GM19395 (cell line): ENCODE measurements at regions not wholly inside any gene's neighbourhood (a gene's known extent, or its start where the extent isn't known, plus 50 kb on each side); places are given as distances from the start of the nearest gene placed in this dataset.

Source experiments
- ATAC-seq: cut with Tn5 transposase; IDR thresholded peaks from one replicate; pipeline ENCODE4 v1.9.1; 2021; ENCODE audit warnings: mild to moderate bottlenecking, moderate library complexity; ENCODE audit not compliant: unreplicated experiment

DNA sequence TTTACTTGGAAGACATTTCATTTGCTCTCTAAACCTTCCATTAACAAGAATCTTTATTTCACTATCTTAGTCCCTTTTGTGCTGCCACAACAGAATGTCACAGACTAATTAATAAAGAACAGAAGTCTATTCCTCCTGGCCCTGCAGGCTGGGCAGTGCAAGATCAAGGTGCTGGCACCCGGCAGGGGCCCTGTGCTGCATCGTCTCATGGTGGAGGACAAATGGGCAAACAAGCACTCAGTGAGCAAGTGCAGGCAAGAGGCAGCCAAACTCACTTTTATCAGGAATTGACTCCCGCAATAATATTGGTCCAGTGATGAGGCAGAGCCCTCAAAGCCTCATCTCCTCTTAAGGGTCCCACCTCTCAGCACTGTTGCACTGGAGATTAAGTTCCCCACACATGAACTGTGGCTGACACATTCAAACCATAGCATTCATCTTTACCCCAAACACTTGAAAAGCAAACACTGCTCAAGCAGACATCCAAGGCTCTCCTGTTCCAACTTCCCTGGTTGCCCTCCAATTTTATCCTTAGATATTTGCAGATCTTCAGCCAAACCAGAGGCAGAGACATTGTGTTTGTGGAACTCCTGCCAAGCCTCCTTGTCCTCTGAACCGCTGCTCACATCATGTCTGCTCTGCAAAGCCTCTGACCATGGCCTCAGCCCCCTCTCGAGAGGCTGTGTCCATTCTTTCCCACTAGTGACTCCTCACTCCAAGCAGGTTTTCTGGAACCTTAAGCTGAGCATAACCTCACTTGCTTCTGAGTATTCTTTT lies 404.4 kb upstream of the SOX11 start:
- ATAC-seq = no peak

DNA sequence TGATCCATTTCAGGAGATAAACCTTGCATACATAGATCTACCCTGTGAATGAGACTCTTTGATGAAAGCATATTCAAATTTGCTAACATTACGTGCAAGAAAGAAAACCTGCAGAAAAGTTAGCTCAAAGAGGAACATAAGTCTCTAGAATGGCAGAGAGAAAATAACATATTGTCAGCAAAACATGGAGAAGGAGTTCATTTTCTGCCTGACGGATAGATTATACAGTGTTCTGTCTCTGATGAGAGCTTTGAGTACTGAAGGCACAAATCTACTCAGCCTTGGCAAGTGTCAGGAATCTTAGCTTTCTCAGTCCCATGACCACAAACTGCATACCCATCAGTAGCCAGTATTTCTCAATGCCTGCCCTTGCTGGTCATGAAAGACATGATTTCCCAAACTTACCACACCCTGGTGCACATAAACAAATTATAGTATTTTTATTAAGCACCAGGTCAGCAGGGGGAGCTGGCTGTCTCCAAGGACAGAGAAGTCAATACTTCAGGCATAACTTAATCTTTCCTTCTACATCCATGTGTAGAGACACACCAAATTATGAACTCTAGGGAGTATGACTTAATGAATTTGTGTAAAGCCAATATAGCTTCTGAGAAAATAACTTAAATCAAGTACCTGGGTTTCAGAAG lies 401.2 kb upstream of the SOX11 start:
- ATAC-seq = no peak

DNA sequence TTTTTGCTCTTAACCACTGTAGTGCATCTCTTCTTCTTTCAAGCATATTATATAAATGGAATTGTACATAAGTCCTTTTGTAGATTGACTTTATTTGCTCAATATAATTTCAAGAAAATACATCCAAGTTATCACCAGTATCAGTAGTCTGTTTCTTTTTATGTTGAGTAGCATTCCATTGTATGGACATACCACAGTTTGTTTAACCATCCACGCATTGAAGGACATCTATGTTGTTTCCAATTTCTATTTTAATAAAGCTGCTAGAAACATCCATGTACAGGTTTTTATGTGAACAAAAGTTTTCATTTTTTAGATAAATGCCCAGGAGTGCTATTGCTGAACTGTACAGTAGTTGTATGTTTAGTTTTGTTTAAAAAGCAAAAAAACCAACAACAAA lies 387.5 kb upstream of the SOX11 start:
- no peak for ATAC-seq

DNA sequence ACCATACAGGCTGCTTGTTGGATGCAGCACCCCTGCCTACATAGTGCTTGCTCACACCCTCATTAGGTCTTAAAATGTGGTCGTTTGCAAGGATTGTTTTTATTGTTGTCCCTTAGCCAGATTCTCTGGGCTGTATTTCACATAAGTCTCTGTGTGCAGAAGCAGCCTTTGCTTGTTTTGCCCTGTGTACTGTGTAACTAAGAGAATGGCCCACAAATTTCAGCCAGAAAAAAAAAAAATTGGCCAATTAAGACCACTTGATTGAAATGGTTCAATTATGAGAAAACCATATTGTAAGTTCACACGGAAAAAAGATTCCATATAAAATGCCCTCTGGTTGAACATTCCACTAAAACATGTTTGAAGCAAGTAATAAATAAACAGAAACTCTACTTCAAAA lies 377.1 kb upstream of the SOX11 start:
- no peak for ATAC-seq

DNA sequence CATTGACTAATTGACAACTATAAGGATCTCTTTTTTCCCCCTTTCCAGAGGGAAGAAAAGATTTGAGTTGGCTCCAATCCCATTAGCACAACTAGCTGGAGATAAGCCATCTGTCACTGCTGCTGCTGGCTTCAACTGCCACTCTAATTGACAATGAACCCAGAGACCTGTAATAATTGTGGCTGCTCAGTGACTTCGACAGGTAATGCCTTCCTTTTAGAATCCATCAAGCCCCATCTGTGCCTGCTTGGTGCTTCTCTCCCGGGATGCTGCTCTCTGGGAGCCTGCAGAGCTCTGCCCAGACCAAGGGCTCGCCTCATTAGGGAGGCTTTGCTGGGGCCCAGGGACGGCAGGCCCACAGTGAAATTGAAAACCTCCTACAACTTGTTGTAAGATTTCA lies 376.7 kb upstream of the SOX11 start:
- ATAC-seq = no peak

DNA sequence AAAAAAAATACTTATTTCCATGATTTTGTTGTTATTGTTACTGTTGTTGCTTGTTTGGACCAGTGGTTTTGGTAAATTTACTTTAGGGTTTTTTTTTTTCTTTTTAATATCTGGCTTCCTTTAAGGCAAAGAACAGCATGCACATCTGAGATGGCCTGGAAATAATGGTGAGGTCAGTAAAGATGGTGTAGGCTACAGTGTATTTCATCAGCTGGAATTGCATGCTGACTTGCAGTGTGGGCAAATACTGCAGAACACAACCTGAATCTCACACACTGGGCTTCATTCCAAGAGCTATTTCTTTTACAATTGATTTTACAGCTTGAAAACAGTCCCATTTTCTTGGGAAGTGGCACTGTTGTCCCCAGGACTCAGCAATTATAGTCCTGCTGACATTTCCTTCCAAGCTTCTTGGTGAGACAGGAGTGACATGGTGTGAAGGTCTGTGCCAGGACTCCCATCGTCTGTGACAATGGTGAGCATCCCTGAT lies 376.1 kb upstream of the SOX11 start:
- ATAC-seq = no peak

DNA sequence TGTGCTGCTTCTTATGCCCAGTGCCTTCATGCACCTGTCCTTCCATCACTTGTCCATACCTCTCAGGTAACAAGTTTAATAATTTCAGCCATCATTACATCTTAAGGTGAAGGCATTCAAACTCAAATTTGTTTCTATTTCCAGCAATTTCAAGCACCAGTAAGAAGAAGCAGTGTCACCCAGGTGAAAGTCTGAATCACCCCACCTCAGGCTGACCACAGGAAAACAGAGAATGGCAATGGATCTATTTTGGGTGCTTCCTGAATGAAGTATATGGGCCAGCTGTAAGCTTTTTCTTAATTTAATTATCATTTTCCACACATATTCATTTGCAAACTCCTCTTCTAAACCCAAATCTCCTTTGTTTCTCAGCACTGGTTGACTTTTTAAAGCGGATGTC lies 372.7 kb upstream of the SOX11 start:
- no peak for ATAC-seq

DNA sequence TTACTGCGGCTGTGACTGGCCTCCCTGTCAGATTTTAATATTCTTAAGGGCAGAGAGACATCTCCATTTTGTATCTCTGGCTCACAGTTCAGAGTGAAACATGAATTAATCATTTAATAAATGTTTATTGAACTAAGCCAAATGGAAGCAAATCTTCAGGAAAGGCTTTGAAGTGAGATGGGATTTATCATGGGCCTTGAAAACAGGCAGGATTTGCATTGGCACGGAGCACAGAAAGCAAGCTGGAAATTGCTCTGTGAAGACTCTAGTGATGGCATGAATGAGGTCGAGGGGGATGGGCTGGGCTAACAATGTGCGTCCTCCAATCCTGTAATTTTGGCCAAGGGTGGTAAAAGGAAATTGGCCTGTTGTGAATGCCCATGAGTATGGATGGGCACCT lies 369.8 kb upstream of the SOX11 start:
- ATAC-seq = no peak

DNA sequence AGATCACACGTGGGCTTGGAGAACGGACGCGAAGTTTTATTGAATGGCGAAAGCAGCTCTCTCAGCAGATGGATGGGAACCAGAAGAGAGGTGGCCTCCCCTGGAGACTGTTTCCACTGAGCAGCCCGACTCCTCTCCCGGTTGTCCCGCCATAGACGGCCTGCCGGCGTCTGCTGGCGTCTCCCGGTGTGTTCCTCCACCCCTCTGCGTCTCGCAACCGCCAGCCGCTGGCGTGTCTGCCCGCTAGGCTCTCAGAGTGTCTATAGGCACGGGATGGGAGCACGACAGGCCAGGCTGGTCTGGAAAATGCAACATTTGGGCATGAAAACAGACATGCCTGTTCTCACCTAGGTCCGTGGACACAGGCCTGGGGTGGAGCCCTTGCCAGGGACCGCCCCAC lies 366.7 kb upstream of the SOX11 start:
- ATAC-seq = no peak

DNA sequence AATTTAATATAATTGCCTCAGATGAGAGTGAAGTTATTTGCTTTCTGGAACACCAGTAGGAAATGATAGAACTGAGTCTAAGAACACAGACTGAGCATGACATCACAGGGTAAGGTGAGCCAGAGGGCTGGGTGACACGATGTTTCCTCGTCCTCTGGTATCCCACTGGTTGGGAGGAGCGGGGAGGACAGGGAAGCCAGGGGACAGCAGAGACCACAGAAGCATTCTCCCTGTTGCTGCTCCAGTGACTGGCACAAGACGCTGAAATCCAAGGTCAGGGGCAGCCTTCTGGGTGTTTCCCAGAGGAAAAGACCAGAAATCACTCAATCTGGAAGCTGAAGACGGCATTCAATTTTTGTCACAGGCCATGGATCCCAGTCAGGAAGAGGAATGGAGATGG lies 363.4 kb upstream of the SOX11 start:
- ATAC-seq = no peak

DNA sequence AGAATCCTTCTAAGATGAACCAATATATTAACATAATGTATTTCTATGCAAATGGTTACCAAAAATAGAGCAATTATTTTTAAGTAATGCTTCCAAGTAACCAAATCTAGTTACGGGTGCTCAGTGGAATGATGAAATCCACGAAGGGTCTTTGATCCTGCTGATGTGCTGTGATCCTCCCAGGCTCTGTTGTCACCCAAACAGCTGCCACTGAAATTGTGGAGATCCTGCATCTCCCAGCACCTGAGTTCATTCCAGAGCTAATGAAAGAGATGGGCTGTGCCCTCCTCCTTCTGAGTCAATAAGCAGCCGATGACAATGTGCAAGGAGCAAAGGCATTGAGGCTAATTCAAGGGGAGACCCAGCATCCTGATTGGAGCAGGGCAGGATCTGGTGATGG lies 362.4 kb upstream of the SOX11 start:
- no peak for ATAC-seq

DNA sequence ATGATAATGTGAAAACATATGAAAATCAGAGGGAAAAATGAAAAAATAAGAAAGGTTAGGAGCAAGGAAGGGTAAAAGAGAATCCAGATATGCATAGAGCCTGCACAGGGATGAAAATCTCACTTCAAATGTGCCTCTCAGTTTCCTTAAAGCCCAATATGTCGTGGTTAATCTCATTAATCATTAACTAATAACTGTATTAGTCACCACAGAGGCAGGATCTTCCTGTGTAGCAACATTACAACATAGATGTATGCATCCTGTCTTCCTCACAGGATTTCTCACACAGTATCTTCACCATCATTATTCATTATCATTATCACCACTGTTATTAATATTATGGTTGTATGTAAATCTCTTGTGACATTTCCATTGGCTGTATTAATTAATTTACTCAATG lies 361.2 kb upstream of the SOX11 start:
- no peak for ATAC-seq

DNA sequence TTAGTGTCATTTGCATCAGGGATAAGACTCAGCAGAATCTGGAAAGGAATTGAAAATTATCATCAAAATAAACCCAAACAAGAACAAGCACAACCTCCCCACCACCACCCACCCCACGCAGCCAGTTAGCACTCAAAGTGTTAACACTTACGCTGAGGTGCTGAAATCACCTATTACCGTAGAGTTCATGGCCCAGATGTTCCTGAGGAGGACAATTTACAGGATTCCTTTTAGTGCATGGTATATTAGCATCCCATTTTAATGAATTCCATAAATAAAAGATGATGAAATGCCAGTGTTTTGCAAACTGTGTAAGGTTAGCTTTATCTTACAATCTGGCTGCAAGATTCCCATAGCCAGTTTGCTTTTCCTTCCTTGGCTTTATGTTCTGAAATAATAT lies 359.3 kb upstream of the SOX11 start:
- ATAC-seq = no peak

DNA sequence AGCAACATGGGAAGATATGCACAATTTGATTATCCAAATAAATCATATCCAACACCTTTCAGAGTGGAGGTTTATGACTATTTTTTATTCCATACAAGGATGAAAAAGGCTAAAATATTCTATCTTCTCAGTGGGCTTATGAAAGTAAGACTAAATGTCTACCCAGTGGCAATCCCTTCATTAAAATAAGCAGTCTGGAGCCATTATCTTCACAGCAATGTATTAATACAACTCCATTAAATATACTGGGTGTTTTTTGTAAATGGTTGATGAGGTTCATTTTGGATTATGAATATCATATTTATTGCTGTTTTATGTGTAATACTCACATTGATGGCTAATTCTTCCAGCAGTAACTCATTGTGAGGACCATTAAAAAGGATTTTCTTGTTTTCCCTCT lies 352.7 kb upstream of the SOX11 start:
- ATAC-seq = no peak

DNA sequence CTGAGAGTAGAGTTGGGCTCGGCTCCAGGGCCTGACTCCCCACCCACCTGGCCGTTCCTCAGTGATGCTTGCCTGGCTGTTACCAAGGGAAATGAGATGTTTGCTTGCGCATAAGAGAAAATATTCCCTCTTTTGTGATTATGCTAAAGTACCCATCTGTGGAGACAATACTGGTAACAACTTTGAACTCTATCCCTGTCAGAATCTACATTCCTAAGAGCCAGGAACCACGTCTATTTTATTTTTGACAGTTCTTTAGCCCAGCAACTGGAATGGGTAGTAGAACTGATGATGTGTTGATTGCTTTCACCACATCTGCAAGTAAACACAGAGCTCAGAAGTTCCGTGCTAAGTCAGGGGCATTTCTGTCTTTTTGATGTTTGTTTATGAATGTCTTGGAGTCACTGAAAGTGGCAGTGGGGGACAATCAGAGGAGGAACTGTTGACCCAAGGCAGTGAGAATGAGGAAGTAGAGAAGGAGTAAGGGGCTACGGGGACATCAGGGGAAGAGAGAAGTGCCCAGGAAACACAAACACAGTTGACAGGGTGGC lies 348.3 kb upstream of the SOX11 start:
- no peak for ATAC-seq

DNA sequence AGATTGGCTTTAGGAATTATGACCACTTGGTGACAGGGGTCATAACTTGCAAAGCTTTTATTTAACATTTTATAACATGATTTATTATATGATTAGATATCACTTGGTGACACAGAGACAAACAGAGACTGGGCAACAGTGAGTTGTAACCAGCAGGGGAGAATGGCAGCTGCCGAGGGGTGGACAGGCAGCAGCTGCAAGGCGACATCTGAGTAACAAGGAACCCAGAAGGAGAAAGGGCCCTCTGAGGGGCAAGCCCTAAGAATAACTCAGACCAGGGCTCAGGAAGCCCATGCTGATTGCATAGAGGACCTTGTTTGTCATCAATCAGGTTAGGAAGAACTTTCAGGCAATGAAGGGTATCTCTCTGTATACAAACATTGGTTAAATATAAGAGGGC lies 339.9 kb upstream of the SOX11 start:
- ATAC-seq = no peak

DNA sequence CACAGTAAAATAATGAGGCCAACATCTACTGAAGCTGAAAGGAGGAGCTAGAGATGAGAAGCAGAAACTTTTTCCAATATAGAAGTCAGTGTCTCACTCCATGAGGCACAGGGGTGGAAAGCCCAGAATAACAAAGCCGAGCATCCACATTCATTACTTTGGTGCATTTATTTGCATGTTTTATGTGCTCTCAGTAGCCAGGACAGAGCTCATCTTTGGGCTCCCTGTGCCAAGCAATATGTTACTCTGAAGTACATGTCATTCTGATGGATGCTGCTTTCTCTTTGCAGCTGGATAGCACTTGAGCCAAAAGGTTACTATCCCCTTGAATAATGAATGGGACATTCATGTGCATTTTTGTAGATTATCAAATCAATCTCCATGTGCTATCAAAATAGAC lies 338.6 kb upstream of the SOX11 start:
- no peak for ATAC-seq

DNA sequence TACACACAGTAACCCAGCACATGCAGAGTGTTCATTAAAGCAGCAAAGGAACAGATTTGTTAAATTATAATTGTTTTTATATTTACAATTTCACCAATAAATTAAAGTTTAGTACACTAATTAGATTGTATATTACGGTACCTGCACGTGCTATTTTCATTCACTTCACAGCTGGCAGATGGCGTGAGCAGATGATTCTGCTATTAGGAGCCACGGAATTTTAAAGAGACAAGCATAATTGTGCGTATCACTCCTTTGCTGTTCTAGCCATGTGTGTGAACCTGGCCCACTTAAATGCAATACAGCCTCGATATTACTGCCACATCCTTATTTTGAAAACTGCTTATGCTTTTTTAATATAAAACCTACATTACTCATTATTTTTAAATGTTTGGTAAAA lies 332.8 kb upstream of the SOX11 start:
- no peak for ATAC-seq

DNA sequence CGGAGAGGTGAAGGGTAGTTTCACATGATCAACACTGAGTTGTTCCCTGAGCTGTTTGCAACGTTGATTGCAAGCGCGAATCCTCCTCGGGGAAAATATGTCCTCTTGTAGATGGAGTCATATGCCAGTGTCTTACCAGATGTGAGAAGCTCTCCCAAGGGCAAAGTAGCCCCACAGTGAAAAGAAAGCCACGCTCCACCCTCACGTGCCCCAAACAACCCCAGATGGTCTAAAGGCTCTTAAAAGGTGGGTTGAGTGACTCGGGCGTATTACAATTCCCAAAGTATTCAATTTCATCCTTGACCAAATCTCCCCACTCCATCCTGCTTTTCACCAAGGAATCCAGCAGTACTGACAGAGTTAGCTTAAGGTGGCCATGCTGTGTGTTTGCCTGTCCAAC lies 332.1 kb upstream of the SOX11 start:
- ATAC-seq = no peak

DNA sequence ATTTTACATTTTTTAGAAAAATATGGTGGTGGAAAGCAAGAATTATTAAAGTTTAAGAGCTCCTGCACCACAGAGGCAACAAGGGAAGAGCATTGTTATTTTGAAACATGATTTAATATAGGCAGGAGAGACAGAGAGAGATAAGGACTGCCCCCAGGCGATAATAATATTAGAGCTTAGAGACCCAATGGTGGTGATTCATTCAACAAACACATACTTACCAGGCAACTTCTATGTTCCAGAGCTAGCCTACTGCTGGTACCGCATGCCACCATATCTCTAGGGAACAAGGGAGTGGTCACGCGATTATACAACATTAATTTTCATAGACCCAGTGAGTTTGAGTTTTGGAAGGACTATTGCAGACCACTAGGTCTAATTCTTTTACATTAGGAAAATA lies 327.8 kb upstream of the SOX11 start:
- no peak for ATAC-seq

DNA sequence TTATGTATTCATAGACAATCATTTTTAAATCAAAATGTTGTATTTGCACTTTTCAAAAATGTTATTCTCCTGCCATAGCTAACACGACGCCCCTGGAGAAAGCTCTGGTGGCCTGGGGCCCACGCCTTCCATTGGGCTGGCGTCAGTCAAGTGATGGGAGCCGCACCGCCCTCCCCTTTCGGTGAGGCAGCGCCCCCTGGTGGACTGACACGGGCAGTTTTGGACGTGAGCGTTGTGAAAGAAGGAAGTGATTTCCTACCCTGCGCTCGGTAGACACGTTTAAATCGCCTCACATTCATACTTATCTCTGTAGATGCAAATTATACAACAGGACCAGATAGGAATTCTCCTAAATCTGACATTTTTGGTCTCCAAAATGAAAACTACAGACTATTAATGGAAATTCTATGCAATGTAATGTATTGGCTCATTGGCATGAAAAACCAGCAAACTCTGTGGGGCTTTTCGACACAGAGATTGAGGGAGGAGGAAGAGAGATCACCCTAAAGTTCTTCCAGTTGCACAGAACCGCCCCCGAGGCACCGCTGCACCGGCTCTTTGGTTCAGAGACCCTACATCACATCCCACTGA lies 326.2 kb upstream of the SOX11 start:
- ATAC-seq = peak; percentile 98

DNA sequence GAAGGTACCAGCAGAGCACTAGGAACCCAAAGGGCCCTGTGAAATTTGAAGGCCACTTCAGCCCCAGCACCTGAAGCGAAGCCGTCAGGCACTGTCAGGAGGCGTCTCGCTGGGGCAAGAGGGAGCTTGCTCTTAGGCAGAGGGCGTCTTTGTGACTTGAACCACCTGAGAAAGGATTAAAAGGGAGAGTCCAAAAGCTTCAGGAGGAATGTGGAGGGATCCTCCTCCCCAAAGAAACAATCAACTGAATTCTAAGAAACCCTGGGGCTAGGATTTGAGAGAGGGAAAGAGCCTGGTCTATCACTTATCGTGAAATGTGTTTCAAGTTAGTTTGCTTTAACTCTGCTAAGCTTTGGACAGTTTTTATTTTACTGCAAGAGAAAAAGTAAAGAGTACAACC lies 324.9 kb upstream of the SOX11 start:
- ATAC-seq = no peak
